ENCODE measurements at regions not wholly inside any gene's neighbourhood (a gene's known extent, or its start where the extent isn't known, plus 50 kb on each side); places are given as distances from the start of the nearest gene placed in this dataset.

DNA sequence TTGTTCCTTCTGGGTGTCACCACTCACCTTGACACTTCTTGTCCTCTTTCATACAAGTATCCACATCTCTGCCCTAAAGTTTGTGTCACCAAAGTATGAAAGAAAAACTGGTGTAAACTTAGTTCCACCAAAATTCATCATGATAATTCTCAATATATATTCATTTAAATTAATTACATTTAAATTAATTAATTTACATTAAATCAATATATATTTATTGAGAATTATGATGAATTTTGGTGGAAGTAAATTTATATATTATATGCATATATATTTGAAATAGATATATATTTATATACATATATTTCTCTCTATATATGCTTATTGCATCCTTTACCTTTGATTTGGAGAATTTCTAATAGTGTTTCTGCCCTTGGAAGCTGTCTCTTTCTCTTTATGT lies 828.3 kb downstream of the PDCD6IP start:
- TF ChIP-seq POLR2A (IDR thresholded peaks at IDR 0.05; ENCODE audit: low read length): no peak
- TF ChIP-seq GATA1 (IDR thresholded peaks at IDR 0.05; ENCODE audit: low read depth, low read length): no peak
